Gastrocnemius medialis (tissue), 4 donors: ENCODE measurements at regions not wholly inside any gene's neighbourhood (a gene's known extent, or its start where the extent isn't known, plus 50 kb on each side); places are given as distances from the start of the nearest gene placed in this dataset.
"Not testable (repeated sequence)": the region's sequence is repeated elsewhere in the genome, so short reads cannot be mapped to it uniquely, and the experiment has no call there.

ENCODE experiments used
- POLR2A ChIP-seq, 2 donors: fragments of 450-650 bp; IDR thresholded peaks; one replicate each; pipeline ENCODE4 v1.6.1; 2017; ENCODE audit warnings: antibody characterized with exemption in 2 of 2, mild to moderate bottlenecking in 2 of 2, moderate library complexity in 2 of 2
- TF ChIP-seq, protein P1 (sequence below), 5 experiments: fragments of 450-650 bp in 3 of 5; fragments of 200-600 bp in 2 of 5; sonication (generic) in 2 of 5; IDR thresholded peaks in 4 of 5; conservative IDR thresholded peaks in 1 of 5; 1 replicate in 4 of 5; 2 replicates in 1 of 5; pipeline ENCODE4 v1.5.1; 2016 to 2019; ENCODE audit warnings: antibody characterized with exemption in 5 of 5, mild to moderate bottlenecking in 3 of 5, moderate library complexity in 3 of 5

DNA sequence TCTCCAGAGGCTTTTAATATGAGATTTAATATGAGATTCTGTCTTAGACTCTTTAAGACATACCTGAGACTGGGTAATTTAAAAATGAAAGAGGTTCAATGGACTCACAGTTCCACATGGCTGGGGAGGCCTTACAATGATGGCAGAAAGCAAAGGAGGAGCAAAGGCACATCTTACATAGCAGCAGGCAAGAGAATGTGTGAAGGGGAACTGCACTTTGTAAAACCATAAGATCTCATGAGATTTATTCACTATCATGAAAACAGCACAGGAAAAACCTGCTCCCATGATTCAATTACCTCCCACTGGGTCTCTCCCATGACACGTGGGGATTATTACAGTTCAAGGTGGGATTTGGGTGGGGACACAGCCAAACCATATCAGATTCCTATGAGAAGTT, 79.2 kb upstream of the DTNBP1 start:
- TF ChIP-seq, protein P1, sequence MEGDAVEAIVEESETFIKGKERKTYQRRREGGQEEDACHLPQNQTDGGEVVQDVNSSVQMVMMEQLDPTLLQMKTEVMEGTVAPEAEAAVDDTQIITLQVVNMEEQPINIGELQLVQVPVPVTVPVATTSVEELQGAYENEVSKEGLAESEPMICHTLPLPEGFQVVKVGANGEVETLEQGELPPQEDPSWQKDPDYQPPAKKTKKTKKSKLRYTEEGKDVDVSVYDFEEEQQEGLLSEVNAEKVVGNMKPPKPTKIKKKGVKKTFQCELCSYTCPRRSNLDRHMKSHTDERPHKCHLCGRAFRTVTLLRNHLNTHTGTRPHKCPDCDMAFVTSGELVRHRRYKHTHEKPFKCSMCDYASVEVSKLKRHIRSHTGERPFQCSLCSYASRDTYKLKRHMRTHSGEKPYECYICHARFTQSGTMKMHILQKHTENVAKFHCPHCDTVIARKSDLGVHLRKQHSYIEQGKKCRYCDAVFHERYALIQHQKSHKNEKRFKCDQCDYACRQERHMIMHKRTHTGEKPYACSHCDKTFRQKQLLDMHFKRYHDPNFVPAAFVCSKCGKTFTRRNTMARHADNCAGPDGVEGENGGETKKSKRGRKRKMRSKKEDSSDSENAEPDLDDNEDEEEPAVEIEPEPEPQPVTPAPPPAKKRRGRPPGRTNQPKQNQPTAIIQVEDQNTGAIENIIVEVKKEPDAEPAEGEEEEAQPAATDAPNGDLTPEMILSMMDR (IDR thresholded peaks at IDR 0.05 in 4 of 5, conservative IDR thresholded peaks at IDR 0.05 in 1 of 5): not testable (repeated sequence)
- not testable (repeated sequence) for TF ChIP-seq POLR2A (IDR thresholded peaks at IDR 0.05)
